Stomach (tissue), 8 donors: ENCODE measurements at regions not wholly inside any gene's neighbourhood (a gene's known extent, or its start where the extent isn't known, plus 50 kb on each side); places are given as distances from the start of the nearest gene placed in this dataset.

Experiments used
- DNase-seq, 2 donors: peaks; one replicate each; pipeline versions ENCODE4 v3.0.0 to v3.0.0-alpha.2; 2013 to 2019
- H3K27ac ChIP-seq, 5 donors: fragments of 200-600 bp in 4 of 5; sonication (generic) in 4 of 5; one replicate each; pipeline ENCODE4 v1.5.1; 2013 to 2019; ENCODE audit warnings: mild to moderate bottlenecking in 1 of 5, moderate library complexity in 1 of 5
- H3K27me3 ChIP-seq, 3 donors: fragments of 200-600 bp; sonication (generic); one replicate each; pipeline ENCODE4 v1.5.1; 2017 to 2019; ENCODE audit warnings: mixed run types in 1 of 3
- H3K36me3 ChIP-seq, 4 donors: fragments of 200-600 bp; sonication (generic); 1 replicate in 3 of 4; 2 replicates in 1 of 4; pipeline ENCODE4 v1.5.1; 2016 to 2019
- H3K4me1 ChIP-seq, 4 donors: fragments of 200-600 bp; sonication (generic); one replicate each; pipeline ENCODE4 v1.5.1; 2016 to 2019
- H3K4me3 ChIP-seq, 4 donors: fragments of 200-600 bp; sonication (generic) in 3 of 4; one replicate each; pipeline ENCODE4 v1.5.1; 2016 to 2019; ENCODE audit warnings: mild to moderate bottlenecking in 1 of 4
- H3K9me3 ChIP-seq, 4 donors: fragments of 200-600 bp; sonication (generic); one replicate each; pipeline ENCODE4 v1.5.1; 2016 to 2019
- CTCF ChIP-seq, 7 experiments: fragments of 450-650 bp in 4 of 7; fragments of 200-600 bp in 3 of 7; sonication (generic) in 3 of 7; IDR thresholded peaks; one replicate each; pipeline ENCODE4 v1.5.1; 2016 to 2019; ENCODE audit warnings: antibody characterized with exemption in 7 of 7, control low read depth in 2 of 7, mild to moderate bottlenecking in 1 of 7
- EP300 ChIP-seq: sonication (generic); formaldehyde crosslinking; IDR thresholded peaks from one replicate; pipeline ENCODE4 v1.6.1; 2017; ENCODE audit warnings: antibody characterized with exemption
- POLR2A ChIP-seq, 4 donors: fragments of 450-650 bp; IDR thresholded peaks; one replicate each; pipeline ENCODE4 v1.6.1; 2016; ENCODE audit warnings: antibody characterized with exemption in 4 of 4, control low read depth in 2 of 4, mild to moderate bottlenecking in 1 of 4, moderate library complexity in 1 of 4
- POLR2AphosphoS5 ChIP-seq, 3 donors: sonication (generic); formaldehyde crosslinking; IDR thresholded peaks; one replicate each; pipeline ENCODE4 v1.6.1; 2016; ENCODE audit warnings: antibody characterized with exemption in 3 of 3
- WGBS, 5 donors: extraction: QIAGEN DNeasy Blood & Tissue Kit in 3 of 5; methylation state at CpG; one replicate each; pipeline versions ENCODE4 v1.1.5 to v1.1.7; 2013 to 2018; 5-methylcytosine and 5-hydroxymethylcytosine counted together
- intact Hi-C: fragments of 100-400 bp; cut with DNase I; formaldehyde crosslinking; loops from one replicate; pipeline ENCODE4 v1.15.1; 2023; ENCODE audit warnings: low total_unique reads
- donor health status: healthy with polysubstance abuse.
- donor health status: Bipolar disorder and iron deficiency.
- donor health status: healthy.

- DNase-seq: no peak
- 60 to 81% (median 73%) methylated on average over 3 of the region's 3 CpGs for WGBS, 5 donors
- no peaks in the 10 kb centered on the region for H3K27me3 ChIP-seq
- no peaks in the 10 kb centered on the region for H3K4me1 ChIP-seq
- H3K36me3 ChIP-seq: no peaks in the 10 kb centered on the region
- TF ChIP-seq EP300 (no peak), POLR2A (IDR thresholded peaks at IDR 0.05) (no peak), CTCF (IDR thresholded peaks at IDR 0.05) (no peak), POLR2AphosphoS5 (IDR thresholded peaks at IDR 0.05) (no peak)
- H3K27ac ChIP-seq: no peak overlapping the region
- H3K9me3 ChIP-seq: no peaks in the 10 kb centered on the region
- no peak overlapping the region for H3K4me3 ChIP-seq
- intact Hi-C loops: no loop called here
Observed at GRCh38 chr6:141445928-141446628, 686.6 kb upstream of the GJE1 start.

GRCh38 chr6:141443668-141444289, 688.9 kb upstream of the GJE1 start:
- intact Hi-C loops: no loop called here
- Histone ChIP-seq H3K27ac (no peak overlapping the region), H3K4me1 (no peaks in the 10 kb centered on the region), H3K27me3 (no peaks in the 10 kb centered on the region), H3K9me3 (no peaks in the 10 kb centered on the region), H3K36me3 (no peaks in the 10 kb centered on the region), H3K4me3 (no peak overlapping the region)
- WGBS, 5 donors: 92 to 100% (median 97%) methylated on average over 1 of the region's 1 CpG
- TF ChIP-seq EP300: no peak
- TF ChIP-seq POLR2A (IDR thresholded peaks at IDR 0.05): no peak
- no peak for TF ChIP-seq POLR2AphosphoS5 (IDR thresholded peaks at IDR 0.05)
- no peak for TF ChIP-seq CTCF (IDR thresholded peaks at IDR 0.05)
- DNase-seq: no peak

GRCh38 chr6:141443032-141443431, 689.7 kb upstream of the GJE1 start:
- Histone ChIP-seq H3K4me1 (no peaks in the 10 kb centered on the region), H3K27me3 (no peaks in the 10 kb centered on the region), H3K27ac (no peak overlapping the region), H3K4me3 (no peak overlapping the region), H3K36me3 (no peaks in the 10 kb centered on the region), H3K9me3 (no peaks in the 10 kb centered on the region)
- no peak for DNase-seq
- TF ChIP-seq CTCF (IDR thresholded peaks at IDR 0.05) (no peak), POLR2A (IDR thresholded peaks at IDR 0.05) (no peak), POLR2AphosphoS5 (IDR thresholded peaks at IDR 0.05) (no peak), EP300 (no peak)
- intact Hi-C loops: no loop called here
- 21 to 30% (median 27%) methylated on average over 2 of the region's 2 CpGs for WGBS, 5 donors

GRCh38 chr6:141439513-141439912, 693.2 kb upstream of the GJE1 start:
- no peaks in the 10 kb centered on the region for H3K27me3 ChIP-seq
- TF ChIP-seq EP300: no peak

GRCh38 chr6:141437685-141438084, 695.0 kb upstream of the GJE1 start:
- intact Hi-C loops: no loop called here
- no peak overlapping the region for H3K4me3 ChIP-seq
- no peak for DNase-seq
- no peaks in the 10 kb centered on the region for H3K9me3 ChIP-seq
- H3K4me1 ChIP-seq: no peaks in the 10 kb centered on the region
- no peak overlapping the region for H3K27ac ChIP-seq
- TF ChIP-seq CTCF (IDR thresholded peaks at IDR 0.05) (no peak), POLR2AphosphoS5 (IDR thresholded peaks at IDR 0.05) (no peak), EP300 (no peak), POLR2A (IDR thresholded peaks at IDR 0.05) (no peak)
- no peaks in the 10 kb centered on the region for H3K27me3 ChIP-seq
- no peaks in the 10 kb centered on the region for H3K36me3 ChIP-seq

More at GRCh38 chr6:141439513-141439912, 693.2 kb upstream of the GJE1 start:
- DNase-seq: no peak
- H3K27ac ChIP-seq: no peak overlapping the region
- no peaks in the 10 kb centered on the region for H3K36me3 ChIP-seq
- intact Hi-C loops: no loop called here
- no peak overlapping the region for H3K4me3 ChIP-seq
- H3K9me3 ChIP-seq: no peaks in the 10 kb centered on the region
- H3K4me1 ChIP-seq: no peaks in the 10 kb centered on the region
